ENCODE measurements at regions not wholly inside any gene's neighbourhood (a gene's known extent, or its start where the extent isn't known, plus 50 kb on each side); places are given as distances from the start of the nearest gene placed in this dataset.

DNA sequence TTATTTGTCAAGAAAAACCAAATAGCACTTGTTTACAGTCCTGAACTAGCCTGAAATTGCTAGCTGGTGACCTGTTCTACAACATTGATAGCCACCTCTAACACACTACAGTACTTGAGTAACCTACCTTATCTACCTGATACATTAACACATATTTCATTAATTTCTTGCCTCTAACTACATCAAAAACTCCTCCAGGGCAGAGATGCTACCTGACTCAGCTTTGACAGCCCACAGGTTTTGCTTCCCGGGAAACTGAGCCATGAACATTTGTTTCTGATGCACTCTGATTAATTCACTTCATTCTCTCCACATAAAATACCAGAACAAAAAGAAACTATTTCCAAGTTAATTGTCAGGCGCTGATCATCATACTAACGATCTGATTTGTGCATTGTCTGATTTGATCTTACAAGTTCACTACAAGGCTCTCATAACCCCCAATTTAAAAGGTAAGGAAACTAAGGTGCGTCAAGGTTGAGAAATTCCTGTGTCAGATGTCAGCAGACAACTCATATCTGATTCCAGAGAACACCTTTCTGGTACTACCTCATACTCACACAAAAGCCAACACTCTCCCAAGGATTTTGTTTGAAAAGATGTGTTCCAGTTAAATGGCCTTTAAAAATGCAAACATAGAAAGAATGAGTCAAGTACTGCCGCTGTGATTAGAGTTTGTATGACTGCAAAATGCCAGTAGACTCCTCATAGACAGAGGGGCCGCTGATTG is 768.7 kb downstream of the BCL11B start:
- no peak for DNase-seq
- intact Hi-C loops (cut with DNase I): no loop called here
- ATAC-seq (ENCODE audit: poor library complexity): no peak

GRCh38 chr14:98507264-98507663 is 764.7 kb downstream of the BCL11B start:
- no peak for ATAC-seq (ENCODE audit: poor library complexity)
- intact Hi-C loops (cut with DNase I): no loop called here
- DNase-seq: no peak

DNA sequence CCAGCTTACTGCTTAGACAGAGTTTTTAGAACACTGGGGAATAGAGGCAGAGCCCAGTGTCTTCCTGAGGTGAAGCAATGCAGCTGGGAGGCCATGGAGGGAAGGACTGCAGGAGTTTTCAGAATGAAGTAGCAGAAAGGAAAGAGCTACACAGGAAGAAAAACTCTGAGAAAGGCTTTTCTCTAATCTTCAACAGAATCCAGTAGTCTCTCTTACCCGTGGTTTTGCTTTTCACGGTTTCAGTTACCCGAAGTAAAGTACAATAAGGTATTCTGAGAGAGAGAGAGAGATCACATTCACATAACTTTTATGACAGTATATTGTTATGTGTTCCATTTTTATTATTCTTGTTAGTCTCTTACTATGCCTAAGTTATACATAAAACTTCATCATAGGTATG is 761.6 kb downstream of the BCL11B start:
- no peak for DNase-seq
- intact Hi-C loops (cut with DNase I): no loop called here
- ATAC-seq (ENCODE audit: poor library complexity): no peak

GRCh38 chr14:98512501-98513251 is 759.3 kb downstream of the BCL11B start:
- intact Hi-C loops (cut with DNase I): no loop called here
- ATAC-seq (ENCODE audit: poor library complexity): no peak
- DNase-seq: no peak

DNA sequence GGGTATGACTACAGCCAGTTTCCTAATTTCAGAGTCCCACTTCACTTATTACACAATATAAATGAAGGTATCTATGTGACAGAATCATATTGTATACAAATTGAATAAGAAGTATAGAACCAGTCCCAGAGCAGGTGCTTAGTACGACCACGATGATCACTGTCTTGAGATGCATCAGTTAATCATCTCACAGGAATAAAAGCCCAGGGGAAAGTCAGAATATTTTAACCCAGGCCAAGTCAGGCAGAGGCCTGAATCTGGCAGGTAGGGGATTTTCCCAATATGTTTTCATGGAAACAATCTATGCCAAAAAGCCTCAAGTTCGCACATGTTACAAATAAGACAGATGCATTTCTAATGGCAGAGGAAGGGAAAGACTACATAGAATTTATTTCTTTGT is 758.4 kb downstream of the BCL11B start:
- ATAC-seq (ENCODE audit: poor library complexity) (no peak), DNase-seq (no peak)
- intact Hi-C loops (cut with DNase I): no loop called here

GRCh38 chr14:98514016-98514415 is 758.0 kb downstream of the BCL11B start:
- ATAC-seq (ENCODE audit: poor library complexity) (no peak), DNase-seq (no peak)
- intact Hi-C loops (cut with DNase I): no loop called here

DNA sequence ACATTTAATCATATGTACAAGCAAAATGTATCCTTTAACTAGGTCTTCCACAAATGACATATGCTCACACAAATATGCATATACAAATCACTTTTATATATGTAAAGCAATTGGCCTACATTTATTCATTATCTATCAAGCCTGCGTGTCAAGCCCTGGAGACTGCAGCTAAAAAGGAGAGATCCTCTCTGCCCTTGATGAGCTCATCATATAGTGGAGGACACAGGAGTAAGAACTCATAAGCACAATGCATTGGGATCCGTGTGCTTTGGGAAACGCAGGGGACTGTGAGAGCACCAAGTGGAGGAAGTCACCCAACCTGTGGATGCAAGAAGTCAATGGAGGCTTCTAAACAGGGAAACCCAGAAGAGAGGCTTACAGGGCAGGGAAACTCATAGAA is 735.7 kb downstream of the BCL11B start:
- intact Hi-C loops (cut with DNase I): no loop called here
- DNase-seq (no peak), ATAC-seq (ENCODE audit: poor library complexity) (no peak)

- DNase-seq (no peak), ATAC-seq (ENCODE audit: poor library complexity) (no peak)
- intact Hi-C loops (cut with DNase I): no loop called here
Observed at GRCh38 chr14:98542316-98542715, 729.7 kb downstream of the BCL11B start.

DNA sequence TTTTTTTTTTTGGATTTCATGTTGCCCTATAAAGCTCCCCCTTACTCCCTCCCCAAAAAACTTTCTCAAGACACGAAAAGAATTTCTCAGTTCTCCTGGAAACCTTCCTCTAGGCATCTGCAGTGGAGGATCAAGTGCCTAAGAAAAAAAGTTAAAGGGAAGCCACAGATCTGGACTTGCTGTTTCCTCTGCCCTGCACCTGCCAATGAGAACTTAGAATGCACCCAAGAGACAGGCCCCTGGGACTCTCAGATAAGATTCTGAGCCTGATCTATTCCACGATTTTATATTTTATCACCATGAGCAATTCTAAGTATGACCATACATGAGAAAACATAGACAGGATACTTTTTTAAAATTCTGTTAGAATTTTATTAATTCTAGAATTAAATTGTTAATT is 728.9 kb downstream of the BCL11B start:
- no peak for DNase-seq
- intact Hi-C loops (cut with DNase I): no loop called here
- no peak for ATAC-seq (ENCODE audit: poor library complexity)

GRCh38 chr14:98544174-98544573 is 727.8 kb downstream of the BCL11B start:
- DNase-seq: no peak
- intact Hi-C loops (cut with DNase I): no loop called here
- no peak for ATAC-seq (ENCODE audit: poor library complexity)

DNA sequence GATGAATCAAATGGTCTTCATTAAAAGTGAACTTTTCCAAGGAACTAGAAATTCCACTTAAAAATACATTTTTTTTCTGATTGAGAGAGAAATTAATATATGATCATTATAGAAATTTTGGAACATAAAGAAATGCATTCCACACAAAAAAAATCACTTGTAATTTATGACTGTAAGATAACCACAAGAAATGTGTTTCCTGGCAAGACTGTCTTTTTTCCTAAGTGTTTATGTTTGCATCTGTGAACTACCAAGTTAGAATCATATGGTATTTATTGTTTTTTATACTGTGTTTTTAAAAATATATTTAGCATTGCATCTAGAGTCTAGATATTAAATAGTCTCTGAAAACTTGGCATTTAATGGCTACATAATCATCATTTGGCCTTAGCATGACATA is 726.8 kb downstream of the BCL11B start:
- no peak for ATAC-seq (ENCODE audit: poor library complexity)
- DNase-seq: no peak
- intact Hi-C loops (cut with DNase I): no loop called here

DNA sequence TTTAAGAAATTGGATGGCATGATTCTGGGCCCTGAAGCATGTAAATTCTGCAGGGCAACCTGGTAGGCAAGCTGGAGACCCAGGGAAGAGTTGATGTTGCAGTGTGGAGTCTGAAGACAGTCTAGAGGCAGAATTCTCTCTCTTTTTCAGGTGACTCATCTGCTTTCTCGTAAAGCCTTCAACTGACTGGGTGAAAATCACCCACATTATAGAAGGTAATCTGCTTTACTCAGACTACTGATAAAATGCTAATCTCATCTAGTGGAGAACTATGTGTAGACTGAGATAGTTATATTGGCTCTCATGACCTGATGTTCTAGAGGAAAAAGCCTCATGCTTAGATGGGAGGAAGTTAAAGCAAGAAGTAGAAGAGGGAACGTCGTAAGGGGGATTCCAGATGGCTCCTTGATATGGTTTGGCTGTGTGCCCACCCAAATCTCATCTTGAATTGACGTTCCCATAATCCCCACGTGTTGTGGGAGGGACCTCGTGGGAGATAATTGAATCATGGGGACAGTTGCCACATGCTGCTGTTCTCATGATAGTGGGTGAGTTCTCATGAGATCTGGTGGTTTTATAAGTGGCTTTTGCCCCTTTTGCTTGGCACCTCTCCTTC is 723.8 kb downstream of the BCL11B start:
- ATAC-seq (ENCODE audit: poor library complexity) (no peak), DNase-seq (no peak)
- intact Hi-C loops (cut with DNase I): no loop called here

GRCh38 chr14:98551028-98551427 is 721.0 kb downstream of the BCL11B start:
- ATAC-seq (ENCODE audit: poor library complexity) (no peak), DNase-seq (no peak)
- intact Hi-C loops (cut with DNase I): no loop called here

- ATAC-seq (ENCODE audit: poor library complexity) (no peak), DNase-seq (no peak)
- intact Hi-C loops (cut with DNase I): no loop called here
Observed at GRCh38 chr14:98555440-98555839, 716.6 kb downstream of the BCL11B start.

- ATAC-seq (ENCODE audit: poor library complexity): no peak
- DNase-seq: no peak
- intact Hi-C loops (cut with DNase I): no loop called here
Observed at GRCh38 chr14:98564006-98564405, 708.0 kb downstream of the BCL11B start.

- DNase-seq: no peak
Observed at GRCh38 chr14:98564541-98564940, 707.5 kb downstream of the BCL11B start.

DNA sequence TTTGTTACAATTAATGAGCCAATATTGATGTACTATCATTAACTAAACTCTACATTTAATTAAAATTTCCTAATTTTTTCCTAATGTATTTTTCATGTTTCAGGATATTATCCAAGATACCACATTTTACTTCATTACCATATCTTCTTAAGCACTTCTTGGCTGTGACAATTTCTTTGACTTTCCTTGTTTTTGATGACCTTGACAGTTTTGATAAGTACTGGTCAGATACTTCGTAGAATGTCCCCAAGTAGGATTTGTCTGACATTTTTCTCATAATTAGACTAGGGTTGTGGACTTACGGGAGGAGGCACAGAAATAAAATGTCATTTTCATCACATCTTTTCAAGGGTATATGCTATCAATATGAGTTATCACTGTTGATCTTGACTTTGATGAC is 700.9 kb downstream of the BCL11B start:
- DNase-seq: no peak
- intact Hi-C loops (cut with DNase I): no loop called here
- ATAC-seq (ENCODE audit: poor library complexity): no peak

More at GRCh38 chr14:98564541-98564940, 707.5 kb downstream of the BCL11B start:
- intact Hi-C loops (cut with DNase I): no loop called here
- no peak for ATAC-seq (ENCODE audit: poor library complexity)

GRCh38 chr14:98573082-98573481 is 698.9 kb downstream of the BCL11B start:
- intact Hi-C loops (cut with DNase I): no loop called here
- DNase-seq (no peak), ATAC-seq (ENCODE audit: poor library complexity) (no peak)

GRCh38 chr14:98576463-98576862 is 695.5 kb downstream of the BCL11B start:
- no peak for DNase-seq
- intact Hi-C loops (cut with DNase I): no loop called here
- no peak for ATAC-seq (ENCODE audit: poor library complexity)

DNA sequence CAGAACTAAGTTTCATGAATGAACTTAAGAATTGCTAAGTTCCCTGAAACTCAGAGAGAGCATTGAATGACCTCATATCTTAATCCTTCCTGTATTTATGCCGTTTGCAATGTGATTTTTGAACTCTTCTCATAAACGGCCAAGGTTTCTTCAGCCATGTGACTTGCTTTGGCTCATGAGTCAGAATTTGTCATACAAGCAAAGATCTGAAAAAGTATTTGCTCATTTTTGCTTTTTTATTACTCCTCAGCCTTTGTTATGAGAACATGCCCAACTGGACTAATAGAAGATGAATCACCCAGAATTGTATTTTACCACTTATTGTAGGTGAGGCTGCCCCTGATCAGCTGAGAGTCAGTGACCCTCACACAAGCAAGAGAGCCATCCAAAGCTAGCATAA is 693.8 kb downstream of the BCL11B start:
- intact Hi-C loops (cut with DNase I): no loop called here
- ATAC-seq (ENCODE audit: poor library complexity): no peak
- no peak for DNase-seq
